COLO668 (cell line): ENCODE measurements at regions not wholly inside any gene's neighbourhood (a gene's known extent, or its start where the extent isn't known, plus 50 kb on each side); places are given as distances from the start of the nearest gene placed in this dataset.

Source experiments
- DNase-seq: peaks from one replicate; lab custom pipeline; 2025; ENCODE audit not compliant: unreplicated experiment; lab: John Stamatoyannopoulos, UW

- no peak for DNase-seq
These were observed 112.4 kb upstream of the APC start for GRCh38 chr5:112625246-112625645.

GRCh38 chr5:112625689-112626438 is 111.8 kb upstream of the APC start:
- DNase-seq = no peak

GRCh38 chr5:112626715-112627114 is 111.0 kb upstream of the APC start:
- no peak for DNase-seq

- DNase-seq = no peak
These were observed 109.3 kb upstream of the APC start for GRCh38 chr5:112628214-112628980.

GRCh38 chr5:112630246-112631009 is 107.3 kb upstream of the APC start:
- DNase-seq = no peak

GRCh38 chr5:112634166-112634565 is 103.5 kb upstream of the APC start:
- no peak for DNase-seq

- no peak for DNase-seq
These were observed 102.9 kb upstream of the APC start for GRCh38 chr5:112634796-112635195.

GRCh38 chr5:112635276-112635675 is 102.4 kb upstream of the APC start:
- DNase-seq = no peak

- DNase-seq = no peak
These were observed 101.6 kb upstream of the APC start for GRCh38 chr5:112635771-112636731.

GRCh38 chr5:112636751-112637150 is 100.9 kb upstream of the APC start:
- DNase-seq = no peak

- no peak for DNase-seq
These were observed 100.3 kb upstream of the APC start for GRCh38 chr5:112637343-112637742.

- no peak for DNase-seq
These were observed 97.1 kb upstream of the APC start for GRCh38 chr5:112640546-112640945.

GRCh38 chr5:112641515-112642110 is 96.1 kb upstream of the APC start:
- no peak for DNase-seq

GRCh38 chr5:112642885-112643284 is 94.8 kb upstream of the APC start:
- no peak for DNase-seq

GRCh38 chr5:112643339-112643971 is 94.2 kb upstream of the APC start:
- no peak for DNase-seq

- DNase-seq = no peak
These were observed 91.3 kb upstream of the APC start for GRCh38 chr5:112646139-112646936.

- DNase-seq = no peak
These were observed 90.3 kb upstream of the APC start for GRCh38 chr5:112647428-112647827.

GRCh38 chr5:112648264-112648663 is 89.4 kb upstream of the APC start:
- no peak for DNase-seq

- DNase-seq = no peak
These were observed 87.8 kb upstream of the APC start for GRCh38 chr5:112649882-112650281.
